ENCODE measurements at regions not wholly inside any gene's neighbourhood (a gene's known extent, or its start where the extent isn't known, plus 50 kb on each side); places are given as distances from the start of the nearest gene placed in this dataset.

GRCh38 chr7:81007051-81007450 is 88.2 kb upstream of the SEMA3C start:
- no peaks in the 10 kb centered on the region for H3K27me3 ChIP-seq
- intact Hi-C loops (cut with DNase I), result loop anchor here (5.0 kb wide), 1 partner anchor 1735 kb away; no protein-coding TSS in a partner anchor
- no peak overlapping the region for H3K27ac ChIP-seq
- no peak overlapping the region for H3K4me3 ChIP-seq
- H3K9me3 ChIP-seq, result no peaks in the 10 kb centered on the region
- no peak for DNase-seq (ENCODE audit: extremely low spot score in 2 of 2)
- TF ChIP-seq POLR2AphosphoS5 (IDR thresholded peaks at IDR 0.05; ENCODE audit: insufficient read depth in 1 of 2, low read depth in 1 of 2), result no peak
- TF ChIP-seq CTCF (IDR thresholded peaks at IDR 0.05), result no peak
- TF ChIP-seq POLR2A (IDR thresholded peaks at IDR 0.05), result no peak
- H3K36me3 ChIP-seq, result no peaks in the 10 kb centered on the region
- H3K4me1 ChIP-seq, result peaks cover 27% of the 10 kb centered on the region

GRCh38 chr7:81005254-81005653 is 86.4 kb upstream of the SEMA3C start:
- no peak for DNase-seq (ENCODE audit: extremely low spot score in 2 of 2)

GRCh38 chr7:81004098-81004497 is 85.2 kb upstream of the SEMA3C start:
- no peak overlapping the region for H3K4me3 ChIP-seq
- no peak for DNase-seq (ENCODE audit: extremely low spot score in 2 of 2)
- H3K27ac ChIP-seq, result no peak overlapping the region
- no peaks in the 10 kb centered on the region for H3K36me3 ChIP-seq
- intact Hi-C loops (cut with DNase I), result no loop called here
- H3K9me3 ChIP-seq, result no peaks in the 10 kb centered on the region
- TF ChIP-seq POLR2AphosphoS5 (IDR thresholded peaks at IDR 0.05; ENCODE audit: insufficient read depth in 1 of 2, low read depth in 1 of 2) (no peak), CTCF (IDR thresholded peaks at IDR 0.05) (no peak), POLR2A (IDR thresholded peaks at IDR 0.05) (no peak)
- no peaks in the 10 kb centered on the region for H3K27me3 ChIP-seq
- peaks cover 23% of the 10 kb centered on the region for H3K4me1 ChIP-seq

More at GRCh38 chr7:81005254-81005653, 86.4 kb upstream of the SEMA3C start:
- peaks cover 27% of the 10 kb centered on the region for H3K4me1 ChIP-seq
- intact Hi-C loops (cut with DNase I), result loop anchor here (5.0 kb wide), 1 partner anchor 1733 kb away; no protein-coding TSS in a partner anchor
- no peak overlapping the region for H3K4me3 ChIP-seq
- no peak overlapping the region for H3K27ac ChIP-seq
- no peaks in the 10 kb centered on the region for H3K27me3 ChIP-seq
- TF ChIP-seq POLR2A (IDR thresholded peaks at IDR 0.05), result no peak
- TF ChIP-seq POLR2AphosphoS5 (IDR thresholded peaks at IDR 0.05; ENCODE audit: insufficient read depth in 1 of 2, low read depth in 1 of 2), result no peak
- no peak for TF ChIP-seq CTCF (IDR thresholded peaks at IDR 0.05)
- H3K9me3 ChIP-seq, result no peaks in the 10 kb centered on the region
- H3K36me3 ChIP-seq, result no peaks in the 10 kb centered on the region

- H3K27me3 ChIP-seq, result no peaks in the 10 kb centered on the region
- H3K9me3 ChIP-seq, result no peaks in the 10 kb centered on the region
- H3K27ac ChIP-seq, result no peak overlapping the region
- intact Hi-C loops (cut with DNase I), result no loop called here
- H3K4me1 ChIP-seq, result peaks cover 19% of the 10 kb centered on the region
- H3K4me3 ChIP-seq, result no peak overlapping the region
- TF ChIP-seq POLR2AphosphoS5 (IDR thresholded peaks at IDR 0.05; ENCODE audit: insufficient read depth in 1 of 2, low read depth in 1 of 2) (no peak), CTCF (IDR thresholded peaks at IDR 0.05) (no peak), POLR2A (IDR thresholded peaks at IDR 0.05) (no peak)
- no peaks in the 10 kb centered on the region for H3K36me3 ChIP-seq
- DNase-seq (ENCODE audit: extremely low spot score in 2 of 2), result no peak
Observed at GRCh38 chr7:81003326-81003725, 84.5 kb upstream of the SEMA3C start.

- no peaks in the 10 kb centered on the region for H3K27me3 ChIP-seq
- no peaks in the 10 kb centered on the region for H3K9me3 ChIP-seq
- H3K4me3 ChIP-seq, result no peak overlapping the region
- TF ChIP-seq POLR2A (IDR thresholded peaks at IDR 0.05) (no peak), CTCF (IDR thresholded peaks at IDR 0.05) (no peak), POLR2AphosphoS5 (IDR thresholded peaks at IDR 0.05; ENCODE audit: insufficient read depth in 1 of 2, low read depth in 1 of 2) (no peak)
- no peak overlapping the region for H3K27ac ChIP-seq
- H3K4me1 ChIP-seq, result peaks cover 19% of the 10 kb centered on the region
- intact Hi-C loops (cut with DNase I), result no loop called here
- no peak for DNase-seq (ENCODE audit: extremely low spot score in 2 of 2)
- no peaks in the 10 kb centered on the region for H3K36me3 ChIP-seq
Observed at GRCh38 chr7:81002421-81002820, 83.6 kb upstream of the SEMA3C start.
